ENCODE measurements at regions not wholly inside any gene's neighbourhood (a gene's known extent, or its start where the extent isn't known, plus 50 kb on each side); places are given as distances from the start of the nearest gene placed in this dataset.

DNA sequence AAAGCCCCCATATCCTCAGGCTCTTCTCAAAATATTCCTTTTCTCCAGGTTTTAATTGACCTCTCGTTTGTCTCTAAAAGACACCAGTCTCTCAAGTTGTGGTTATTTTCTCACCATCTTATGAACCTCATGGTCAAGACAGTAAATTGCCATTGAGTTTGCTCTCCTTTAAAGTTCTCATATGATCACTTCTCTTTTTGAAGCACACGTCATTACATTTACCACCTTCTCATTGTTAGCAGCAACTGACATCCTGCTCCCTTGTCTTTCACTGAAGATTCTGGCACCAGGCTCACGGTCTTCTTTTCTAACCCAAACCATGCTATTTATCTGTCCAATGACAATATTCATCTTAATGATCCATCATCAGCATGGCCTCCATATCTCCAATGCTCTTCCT, 324.2 kb downstream of the TMA16 start:
- TF ChIP-seq, protein P1, sequence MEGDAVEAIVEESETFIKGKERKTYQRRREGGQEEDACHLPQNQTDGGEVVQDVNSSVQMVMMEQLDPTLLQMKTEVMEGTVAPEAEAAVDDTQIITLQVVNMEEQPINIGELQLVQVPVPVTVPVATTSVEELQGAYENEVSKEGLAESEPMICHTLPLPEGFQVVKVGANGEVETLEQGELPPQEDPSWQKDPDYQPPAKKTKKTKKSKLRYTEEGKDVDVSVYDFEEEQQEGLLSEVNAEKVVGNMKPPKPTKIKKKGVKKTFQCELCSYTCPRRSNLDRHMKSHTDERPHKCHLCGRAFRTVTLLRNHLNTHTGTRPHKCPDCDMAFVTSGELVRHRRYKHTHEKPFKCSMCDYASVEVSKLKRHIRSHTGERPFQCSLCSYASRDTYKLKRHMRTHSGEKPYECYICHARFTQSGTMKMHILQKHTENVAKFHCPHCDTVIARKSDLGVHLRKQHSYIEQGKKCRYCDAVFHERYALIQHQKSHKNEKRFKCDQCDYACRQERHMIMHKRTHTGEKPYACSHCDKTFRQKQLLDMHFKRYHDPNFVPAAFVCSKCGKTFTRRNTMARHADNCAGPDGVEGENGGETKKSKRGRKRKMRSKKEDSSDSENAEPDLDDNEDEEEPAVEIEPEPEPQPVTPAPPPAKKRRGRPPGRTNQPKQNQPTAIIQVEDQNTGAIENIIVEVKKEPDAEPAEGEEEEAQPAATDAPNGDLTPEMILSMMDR (IDR thresholded peaks at IDR 0.05; ENCODE audit: low read depth, low read length): no peak
- no peak for TF ChIP-seq EZH2phosphoT487 (IDR thresholded peaks at IDR 0.05; ENCODE audit: low read depth)

Data from OCI-LY3 (cell line).